ENCODE measurements at regions not wholly inside any gene's neighbourhood (a gene's known extent, or its start where the extent isn't known, plus 50 kb on each side); places are given as distances from the start of the nearest gene placed in this dataset.

GRCh38 chr1:8202182-8202905, 115.6 kb upstream of the SLC45A1 start:
- Histone ChIP-seq H3K27me3 (no peaks in the 10 kb centered on the region), H3K4me1 (peaks cover 0 to 69% (median 61%) of the 10 kb centered on the region in 4 donors), H3K36me3 (no peaks in the 10 kb centered on the region), H3K27ac (peak overlapping the region; percentile 96), H3K4me3 (peak overlapping the region in 1 of 2 donors; percentile 35), H3K9me3 (no peaks in the 10 kb centered on the region)
- TF ChIP-seq, protein P1, sequence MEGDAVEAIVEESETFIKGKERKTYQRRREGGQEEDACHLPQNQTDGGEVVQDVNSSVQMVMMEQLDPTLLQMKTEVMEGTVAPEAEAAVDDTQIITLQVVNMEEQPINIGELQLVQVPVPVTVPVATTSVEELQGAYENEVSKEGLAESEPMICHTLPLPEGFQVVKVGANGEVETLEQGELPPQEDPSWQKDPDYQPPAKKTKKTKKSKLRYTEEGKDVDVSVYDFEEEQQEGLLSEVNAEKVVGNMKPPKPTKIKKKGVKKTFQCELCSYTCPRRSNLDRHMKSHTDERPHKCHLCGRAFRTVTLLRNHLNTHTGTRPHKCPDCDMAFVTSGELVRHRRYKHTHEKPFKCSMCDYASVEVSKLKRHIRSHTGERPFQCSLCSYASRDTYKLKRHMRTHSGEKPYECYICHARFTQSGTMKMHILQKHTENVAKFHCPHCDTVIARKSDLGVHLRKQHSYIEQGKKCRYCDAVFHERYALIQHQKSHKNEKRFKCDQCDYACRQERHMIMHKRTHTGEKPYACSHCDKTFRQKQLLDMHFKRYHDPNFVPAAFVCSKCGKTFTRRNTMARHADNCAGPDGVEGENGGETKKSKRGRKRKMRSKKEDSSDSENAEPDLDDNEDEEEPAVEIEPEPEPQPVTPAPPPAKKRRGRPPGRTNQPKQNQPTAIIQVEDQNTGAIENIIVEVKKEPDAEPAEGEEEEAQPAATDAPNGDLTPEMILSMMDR (IDR thresholded peaks at IDR 0.05): no peak
- peak; percentile 83 to 95 for DNase-seq
- intact Hi-C loops (cut with DNase I; ENCODE audit: low total_unique reads): loop anchor here (5.0 kb wide), 1 partner anchor 80 kb away; no protein-coding TSS in a partner anchor

DNA sequence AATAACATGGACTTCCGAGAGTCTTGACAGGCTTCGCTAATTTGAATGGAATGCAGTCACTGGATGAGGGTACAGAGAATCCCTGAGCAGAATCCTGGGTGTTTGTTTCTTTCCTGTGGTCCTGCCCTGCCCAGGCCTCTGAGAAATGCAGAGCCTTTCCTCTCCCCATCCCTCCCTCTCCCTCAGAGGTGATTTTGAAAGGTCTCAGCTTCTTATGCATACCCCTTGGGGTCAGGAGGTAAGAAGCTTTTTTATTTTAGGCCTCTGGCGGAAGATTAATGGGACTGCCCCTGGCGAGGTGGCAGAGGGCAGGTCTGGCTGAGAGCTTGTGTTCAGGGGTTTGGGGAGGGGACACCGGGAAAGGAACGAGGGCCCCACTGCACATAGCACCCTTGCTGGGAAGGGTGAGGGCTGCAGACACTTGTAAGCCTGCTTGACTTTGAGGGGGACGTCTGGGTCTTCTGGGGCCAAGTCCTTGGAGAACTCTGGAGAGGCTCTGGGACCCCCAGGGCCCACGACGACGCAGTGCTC, 116.5 kb upstream of the SLC45A1 start:
- peak overlapping the region in 1 of 2 donors; percentile 35 for H3K4me3 ChIP-seq
- TF ChIP-seq, protein P1 (IDR thresholded peaks at IDR 0.05): no peak
- peak overlapping the region; percentile 96 for H3K27ac ChIP-seq
- H3K36me3 ChIP-seq: no peaks in the 10 kb centered on the region
- DNase-seq: no peak
- H3K27me3 ChIP-seq: no peaks in the 10 kb centered on the region
- H3K9me3 ChIP-seq: no peaks in the 10 kb centered on the region
- peaks cover 0 to 79% (median 67%) of the 10 kb centered on the region in 4 donors for H3K4me1 ChIP-seq
- intact Hi-C loops (cut with DNase I; ENCODE audit: low total_unique reads): loop anchor here (5.0 kb wide), 1 partner anchor 79 kb away; no protein-coding TSS in a partner anchor

DNA sequence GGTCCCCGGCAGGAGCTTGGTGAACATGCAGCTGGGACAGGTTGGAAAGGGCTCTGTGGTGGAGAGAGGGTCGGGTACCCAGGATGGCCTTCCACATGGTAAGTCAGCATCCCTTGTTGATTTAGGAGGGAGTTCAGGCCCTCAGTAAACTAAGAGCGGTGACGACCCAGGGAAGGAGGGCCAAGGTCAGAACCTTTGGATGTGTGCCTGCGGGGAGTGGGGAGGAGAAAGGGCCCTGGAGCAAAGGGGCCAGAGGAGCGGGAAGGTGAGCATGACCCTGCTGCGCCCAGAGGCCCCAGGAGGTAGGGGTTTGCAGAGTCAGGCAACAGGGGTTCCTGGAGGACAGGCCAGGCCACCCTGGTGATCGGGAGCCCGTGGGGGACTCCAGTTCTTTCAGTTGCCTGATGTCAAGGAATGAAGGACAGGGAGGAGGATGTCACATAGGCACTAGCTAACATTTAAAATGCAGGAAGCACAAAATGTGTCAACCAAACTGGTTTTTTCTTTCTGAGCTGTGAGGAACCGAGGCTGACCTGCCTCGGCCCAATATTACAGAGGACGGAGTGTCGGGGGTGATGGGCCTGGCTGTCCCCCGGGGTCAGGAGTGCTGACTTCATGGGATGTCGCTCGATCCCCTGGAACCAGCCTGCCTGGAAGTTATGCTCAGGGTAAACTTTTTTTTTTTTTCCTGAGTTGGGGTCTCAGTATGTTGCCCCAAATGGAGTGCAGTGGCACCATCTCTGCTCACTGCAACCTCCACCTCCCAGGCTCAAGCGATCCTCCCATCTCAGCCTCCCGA, 117.4 kb upstream of the SLC45A1 start:
- Histone ChIP-seq H3K4me1 (peaks cover 0 to 83% (median 67%) of the 10 kb centered on the region in 4 donors), H3K9me3 (no peaks in the 10 kb centered on the region)

GRCh38 chr1:8198522-8198921, 119.4 kb upstream of the SLC45A1 start:
- no peaks in the 10 kb centered on the region for H3K36me3 ChIP-seq
- H3K27me3 ChIP-seq: no peaks in the 10 kb centered on the region
- H3K4me1 ChIP-seq: peaks cover 0 to 81% (median 62%) of the 10 kb centered on the region in 4 donors
- intact Hi-C loops (cut with DNase I; ENCODE audit: low total_unique reads): no loop called here
- TF ChIP-seq, protein P1 (IDR thresholded peaks at IDR 0.05): no peak
- H3K9me3 ChIP-seq: no peaks in the 10 kb centered on the region
- peak overlapping the region; percentile 96 for H3K27ac ChIP-seq
- no peak for DNase-seq
- H3K4me3 ChIP-seq: no peak overlapping the region

More for the DNA sequence above, 117.4 kb upstream of the SLC45A1 start:
- TF ChIP-seq, protein P1 (IDR thresholded peaks at IDR 0.05): no peak
- H3K4me3 ChIP-seq: no peak overlapping the region
- intact Hi-C loops (cut with DNase I; ENCODE audit: low total_unique reads): loop anchor here (5.0 kb wide), 1 partner anchor 78 kb away; no protein-coding TSS in a partner anchor
- H3K36me3 ChIP-seq: no peaks in the 10 kb centered on the region
- no peak for DNase-seq
- H3K27ac ChIP-seq: peak overlapping the region; percentile 96
- no peaks in the 10 kb centered on the region for H3K27me3 ChIP-seq

GRCh38 chr1:8197493-8198282, 120.2 kb upstream of the SLC45A1 start:
- no peaks in the 10 kb centered on the region for H3K27me3 ChIP-seq
- H3K4me3 ChIP-seq: no peak overlapping the region
- peaks cover 0 to 72% (median 54%) of the 10 kb centered on the region in 4 donors for H3K4me1 ChIP-seq
- no peaks in the 10 kb centered on the region for H3K36me3 ChIP-seq
- intact Hi-C loops (cut with DNase I; ENCODE audit: low total_unique reads): no loop called here
- peak overlapping the region; percentile 96 for H3K27ac ChIP-seq
- TF ChIP-seq, protein P1 (IDR thresholded peaks at IDR 0.05): no peak
- no peaks in the 10 kb centered on the region for H3K9me3 ChIP-seq
- DNase-seq: peak; percentile 63 to 86
